Cardiac fibroblast (primary cell): ENCODE measurements at regions not wholly inside any gene's neighbourhood (a gene's known extent, or its start where the extent isn't known, plus 50 kb on each side); places are given as distances from the start of the nearest gene placed in this dataset.

Experiments used
- DNase-seq, 2 donors: peaks; one replicate each; pipeline versions ENCODE4 v3.0.0 to v3.0.0-alpha.2; 2010; ENCODE audit warnings: low read depth in 2 of 2
- H3K4me3 ChIP-seq, 2 donors: replicated peaks in 1 of 2; 1 replicate in 1 of 2; 2 replicates in 1 of 2; pipeline ENCODE4 v1.5.1; 2011; ENCODE audit warnings: low read depth in 2 of 2, low read length in 2 of 2, mild to moderate bottlenecking in 2 of 2, moderate library complexity in 1 of 2
- CTCF ChIP-seq: IDR thresholded peaks from one replicate; pipeline ENCODE4 v1.5.1; 2011; ENCODE audit warnings: low read depth, mild to moderate bottlenecking, low read length, inconsistent platforms

- peak; percentile 36 to 53 for DNase-seq
- H3K4me3 ChIP-seq = no peak overlapping the region
- peak; percentile 60 for TF ChIP-seq CTCF
These were observed 59.3 kb upstream of the SOD3 start for GRCh38 chr4:24736066-24736465.

- no peak for TF ChIP-seq CTCF
- DNase-seq = no peak
- H3K4me3 ChIP-seq = no peak overlapping the region
These were observed 53.5 kb upstream of the SOD3 start for GRCh38 chr4:24741910-24742309.

- H3K4me3 ChIP-seq = no peak overlapping the region
- no peak for TF ChIP-seq CTCF
- no peak for DNase-seq
These were observed 53.0 kb upstream of the SOD3 start for GRCh38 chr4:24742335-24742734.

- no peak for DNase-seq
- no peak for TF ChIP-seq CTCF
- no peak overlapping the region for H3K4me3 ChIP-seq
These were observed 52.6 kb upstream of the SOD3 start for GRCh38 chr4:24742773-24743172.

- DNase-seq = no peak
- H3K4me3 ChIP-seq = no peak overlapping the region
- TF ChIP-seq CTCF = no peak
These were observed 52.2 kb upstream of the SOD3 start for GRCh38 chr4:24743206-24743605.

- no peak for TF ChIP-seq CTCF
- DNase-seq = no peak
- H3K4me3 ChIP-seq = no peak overlapping the region
These were observed 51.4 kb upstream of the SOD3 start for GRCh38 chr4:24743927-24744326.

GRCh38 chr4:24745172-24745895, 50.0 kb upstream of the SOD3 start:
- DNase-seq = no peak
- no peak overlapping the region for H3K4me3 ChIP-seq
- no peak for TF ChIP-seq CTCF
